GM18517 (cell line): ENCODE measurements at regions not wholly inside any gene's neighbourhood (a gene's known extent, or its start where the extent isn't known, plus 50 kb on each side); places are given as distances from the start of the nearest gene placed in this dataset.

Experiments used
- ATAC-seq: cut with Tn5 transposase; IDR thresholded peaks from one replicate; pipeline ENCODE4 v1.9.1; 2021; ENCODE audit warnings: mild to moderate bottlenecking, moderate library complexity; ENCODE audit not compliant: unreplicated experiment

DNA sequence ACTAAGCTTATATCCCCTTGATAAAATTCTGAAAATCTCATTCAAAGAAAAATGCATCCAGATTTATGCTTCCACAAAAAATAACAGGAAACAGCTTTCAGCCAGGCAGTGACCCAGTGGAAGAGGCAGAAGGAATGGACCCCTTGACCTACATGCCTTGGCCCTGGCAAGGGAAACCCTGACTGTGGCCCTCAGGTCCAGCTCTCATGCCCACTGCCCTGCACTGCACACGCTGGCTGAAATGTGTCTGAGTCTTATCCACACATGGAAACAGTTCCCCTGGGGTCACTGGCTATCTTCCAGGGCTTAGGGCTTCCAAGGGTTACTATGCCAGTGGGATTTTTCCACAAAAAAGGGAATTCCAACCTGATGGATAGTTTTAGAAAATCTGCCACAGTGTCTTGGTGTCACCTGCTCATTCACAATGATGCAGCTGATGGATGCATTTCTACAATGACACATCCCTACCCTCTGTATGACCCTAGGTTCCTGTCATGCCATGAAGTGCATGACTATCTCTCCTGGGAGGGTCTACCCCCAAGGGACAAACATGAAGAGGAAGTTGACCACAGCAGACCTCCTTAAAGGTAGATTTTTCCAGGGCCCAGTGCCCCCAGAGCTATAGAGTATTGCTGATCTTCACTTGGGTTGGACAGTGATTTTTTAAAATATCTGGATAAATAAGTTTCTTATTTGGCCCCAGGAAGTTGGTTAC, 121.9 kb upstream of the CD93 start:
- no peak for ATAC-seq

DNA sequence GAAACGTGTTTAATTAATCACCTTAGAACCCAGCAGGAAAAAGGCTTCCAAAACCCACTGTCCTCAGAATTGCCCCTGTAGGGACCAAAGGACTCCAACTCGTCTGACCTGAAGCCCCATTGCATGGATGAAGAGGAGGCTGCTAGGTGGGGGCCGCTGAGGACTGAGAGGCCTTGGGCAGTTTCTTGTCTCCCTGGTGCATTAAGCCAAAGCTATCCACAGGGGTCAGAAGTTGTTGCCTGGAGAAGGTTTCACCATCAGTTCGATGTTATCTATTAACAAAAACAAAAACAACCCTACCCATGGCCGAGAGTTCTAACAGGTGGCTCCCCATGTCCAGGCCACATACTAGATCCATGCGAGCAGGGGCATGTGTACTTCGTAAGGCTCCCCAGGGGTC, 120.9 kb upstream of the CD93 start:
- no peak for ATAC-seq

DNA sequence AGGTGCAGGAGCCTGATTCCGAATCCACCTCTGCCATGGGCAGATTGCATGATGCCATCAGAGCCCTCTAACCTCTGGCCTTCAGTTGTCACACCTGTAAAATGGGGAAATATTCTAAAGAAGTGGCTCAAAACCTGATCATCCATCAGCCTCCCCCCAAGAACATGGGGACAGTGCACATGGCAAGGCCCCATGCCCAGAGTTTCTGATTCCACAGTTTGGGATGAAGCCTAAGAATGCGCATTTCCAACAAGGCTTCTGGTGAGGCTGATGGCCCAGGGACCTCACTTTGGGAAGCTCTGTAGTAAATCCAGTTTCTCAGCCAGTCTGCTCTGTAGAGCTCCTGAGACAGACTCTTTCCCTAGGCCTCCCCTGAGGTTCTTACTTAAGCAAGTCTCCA, 119.9 kb upstream of the CD93 start:
- ATAC-seq, result no peak

DNA sequence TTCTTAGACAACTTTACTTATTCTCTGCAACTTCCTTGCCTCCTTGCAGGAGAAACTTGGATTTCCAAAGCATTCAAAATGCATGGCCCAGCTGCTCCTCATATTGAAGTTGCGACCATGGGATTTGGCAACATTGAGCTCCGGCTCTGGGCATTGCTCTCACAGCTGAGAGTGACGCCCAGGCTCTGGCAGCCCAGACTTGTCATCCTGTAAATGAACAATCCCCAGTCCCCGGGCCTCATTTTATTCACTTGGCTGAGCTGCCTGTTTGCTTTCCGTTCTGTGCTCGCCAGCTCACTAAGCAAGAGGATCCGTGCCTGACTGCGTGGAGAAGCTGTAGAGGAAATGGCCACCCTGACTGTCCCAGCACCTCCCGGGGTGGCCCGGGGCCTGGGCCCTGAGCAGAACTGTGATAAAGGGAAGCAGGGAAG, 119.5 kb upstream of the CD93 start:
- no peak for ATAC-seq

DNA sequence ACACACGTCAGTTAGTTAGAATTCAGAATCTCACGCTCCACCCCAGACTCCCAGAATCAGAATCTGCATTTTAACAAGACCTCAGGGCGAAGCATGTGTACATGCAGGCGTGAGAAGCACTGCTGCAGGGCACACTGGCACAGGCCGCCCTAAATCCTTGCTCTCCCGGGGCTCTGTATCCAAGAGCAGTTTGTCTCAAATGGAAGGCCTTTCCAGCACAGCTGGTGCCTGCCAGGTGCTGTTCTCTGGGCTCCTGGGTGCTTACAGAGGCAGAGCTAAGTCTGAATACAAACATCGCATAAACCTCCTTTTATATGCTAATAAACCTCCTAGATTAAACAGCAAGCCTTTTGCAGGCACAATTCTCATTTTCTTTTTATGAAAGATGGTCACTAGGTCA, 119.1 kb upstream of the CD93 start:
- no peak for ATAC-seq

DNA sequence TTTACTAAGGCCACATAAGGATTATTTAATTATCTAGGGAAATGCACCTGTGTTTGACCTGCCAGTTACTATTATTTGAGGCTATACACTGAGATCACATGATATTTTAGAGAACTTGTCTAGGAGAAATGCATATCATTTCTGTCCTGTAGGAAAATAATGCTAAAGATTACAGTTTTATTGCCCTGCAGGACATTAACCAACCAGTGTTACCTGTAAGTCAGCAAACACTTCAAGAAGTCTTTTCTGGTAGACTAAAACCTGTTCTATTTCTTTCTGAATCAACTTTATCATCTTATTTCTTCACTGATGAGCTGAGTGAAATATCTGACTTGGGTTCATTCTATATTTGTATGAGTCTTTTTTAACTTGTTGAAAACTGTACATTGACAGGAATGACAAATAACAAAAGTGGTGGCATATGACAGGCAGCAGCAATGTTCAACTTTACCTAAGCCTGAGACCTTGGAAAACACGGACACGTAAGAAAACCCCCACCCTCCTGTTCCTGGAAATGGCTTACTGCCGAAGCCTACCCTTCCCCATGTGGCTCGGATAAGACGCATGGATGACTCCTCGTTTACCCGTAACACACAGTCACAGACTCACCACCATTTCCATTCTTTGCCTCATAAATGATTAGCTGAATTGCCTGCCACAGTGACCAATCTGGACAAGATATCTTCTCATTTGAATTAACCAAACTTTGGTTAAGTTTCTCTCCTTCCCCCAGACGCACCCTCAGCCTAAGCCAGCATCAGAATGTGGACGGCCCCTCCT, 118.0 kb upstream of the CD93 start:
- ATAC-seq, result no peak

DNA sequence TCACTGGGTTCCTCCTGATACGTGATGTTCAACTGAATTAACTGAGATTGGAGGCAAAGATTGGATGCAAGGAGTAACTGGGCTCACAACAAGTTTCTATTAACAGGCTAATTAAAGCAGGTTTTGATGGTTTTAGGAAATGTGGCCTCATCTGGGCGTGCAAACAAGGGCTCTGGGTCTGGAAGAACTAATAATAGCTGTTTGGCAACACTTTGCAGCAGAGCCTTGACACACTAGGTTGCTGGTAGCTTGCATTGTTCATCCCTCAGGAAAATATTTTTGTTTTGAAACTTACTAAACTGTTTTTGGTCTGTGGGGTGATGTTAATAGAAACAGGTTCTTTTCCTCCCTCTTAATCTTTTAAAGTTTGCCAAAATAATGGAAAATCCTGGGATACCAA, 117.2 kb upstream of the CD93 start:
- ATAC-seq, result no peak

DNA sequence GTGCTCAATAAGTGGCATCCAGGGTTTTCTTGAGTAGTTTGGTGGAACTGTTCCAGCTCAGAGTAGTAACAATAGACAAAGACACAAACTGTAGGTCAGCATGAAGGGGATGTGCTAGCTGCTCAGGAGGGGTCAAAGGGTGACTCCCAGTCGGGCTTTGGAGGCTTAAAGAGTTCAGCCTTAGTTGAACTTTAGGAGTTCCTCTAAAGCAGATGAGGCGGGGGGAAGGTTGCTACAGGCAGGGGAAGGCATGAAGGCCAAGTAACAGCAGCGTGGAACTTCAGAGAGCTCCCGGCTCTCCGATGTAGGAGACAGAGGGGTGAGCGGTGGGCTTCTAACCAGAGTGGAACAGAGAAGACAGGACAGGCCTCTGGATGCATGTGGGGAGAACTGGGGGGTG, 115.5 kb upstream of the CD93 start:
- ATAC-seq, result no peak

DNA sequence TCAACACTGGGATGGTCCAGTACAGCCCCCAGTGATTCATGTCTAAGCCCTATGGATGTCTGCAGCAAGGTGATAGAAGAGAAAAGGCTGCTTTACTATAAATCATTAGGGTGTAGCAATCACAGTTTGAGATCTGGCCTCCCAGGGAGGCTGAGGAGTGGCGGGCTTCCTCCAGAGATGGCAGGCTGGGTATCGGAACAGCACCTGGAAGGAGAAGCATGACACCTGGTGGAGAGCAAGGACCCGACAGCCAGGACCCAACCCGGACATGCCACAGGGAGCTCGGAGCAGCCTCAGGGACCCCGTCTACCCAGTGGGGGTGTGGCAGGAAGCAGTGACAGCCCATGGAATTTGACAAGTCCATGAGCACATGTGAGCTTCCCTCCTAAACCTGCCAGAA, 114.8 kb upstream of the CD93 start:
- no peak for ATAC-seq

DNA sequence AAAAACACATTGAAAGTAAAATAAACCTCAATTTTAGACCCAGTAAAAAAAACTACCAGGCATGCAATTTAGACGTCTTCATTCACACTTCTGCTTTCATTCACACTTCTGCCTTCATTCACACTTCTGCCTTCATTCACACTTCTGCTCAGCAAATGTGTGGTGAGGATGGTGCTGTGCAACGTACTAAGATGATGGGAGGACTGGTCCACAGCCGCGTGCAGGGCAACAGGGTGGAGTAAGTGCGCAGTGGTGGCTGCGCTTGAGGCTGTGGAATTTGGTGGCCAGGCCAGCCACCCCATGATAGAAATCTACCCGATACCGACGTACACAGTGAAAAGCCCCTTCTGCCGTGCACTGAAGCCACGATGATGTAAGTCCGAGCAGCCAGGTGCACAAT, 114.3 kb upstream of the CD93 start:
- ATAC-seq, result no peak

DNA sequence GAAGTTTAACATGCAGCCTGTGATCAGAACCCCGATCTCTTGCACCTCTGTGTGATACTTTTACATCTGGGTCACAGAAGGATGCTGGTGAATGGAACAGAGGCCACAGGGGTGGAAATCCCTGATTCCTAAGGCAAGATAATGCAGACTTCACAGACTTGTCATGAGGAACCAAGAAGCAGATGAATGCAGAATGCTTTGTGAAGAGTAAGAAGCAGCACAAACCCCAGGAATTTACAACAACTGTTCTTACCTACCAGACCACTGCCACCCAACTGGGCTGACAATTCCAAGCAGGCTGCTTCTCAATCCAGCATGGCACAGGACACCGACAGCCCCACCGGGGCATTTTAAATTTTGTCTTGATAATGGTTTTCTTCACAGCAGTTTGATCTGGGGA, 113.2 kb upstream of the CD93 start:
- no peak for ATAC-seq

DNA sequence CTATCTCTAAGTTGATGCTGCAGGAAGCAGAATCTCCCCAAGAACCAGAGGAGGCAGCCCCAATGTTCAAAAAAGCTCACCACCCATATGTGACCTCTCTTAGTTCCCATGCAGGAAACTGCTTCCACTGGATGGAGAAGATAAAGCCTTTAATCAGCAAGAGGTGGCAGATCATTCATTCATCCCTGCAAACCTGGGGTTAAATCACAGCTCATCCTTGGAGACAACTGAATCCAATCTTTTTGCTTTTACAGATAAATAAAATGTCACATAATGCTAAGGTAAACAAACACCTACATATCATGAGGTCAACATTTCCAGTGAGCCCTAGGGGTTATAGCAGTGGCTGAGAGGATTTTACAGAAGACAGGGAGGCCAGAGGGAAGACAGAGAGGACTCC, 112.7 kb upstream of the CD93 start:
- ATAC-seq, result no peak

DNA sequence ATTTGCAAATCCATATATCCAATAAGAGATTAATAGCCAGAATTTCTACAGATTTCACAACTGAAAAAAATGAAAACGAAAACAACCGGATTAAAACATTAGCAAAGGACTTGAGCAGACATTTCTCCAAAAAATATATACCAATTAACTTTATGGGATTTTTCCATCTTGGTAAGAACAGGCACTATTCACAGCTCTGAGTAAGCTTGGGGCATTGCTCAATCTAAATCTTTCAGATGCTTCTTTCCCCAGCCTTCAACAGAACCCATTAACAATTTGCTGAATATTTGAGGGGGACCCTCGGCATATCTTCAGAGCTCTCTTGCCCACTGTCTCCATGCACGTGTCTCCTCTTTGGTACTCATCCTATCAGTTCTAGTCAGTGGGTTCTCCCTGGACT, 111.7 kb upstream of the CD93 start:
- ATAC-seq, result no peak

DNA sequence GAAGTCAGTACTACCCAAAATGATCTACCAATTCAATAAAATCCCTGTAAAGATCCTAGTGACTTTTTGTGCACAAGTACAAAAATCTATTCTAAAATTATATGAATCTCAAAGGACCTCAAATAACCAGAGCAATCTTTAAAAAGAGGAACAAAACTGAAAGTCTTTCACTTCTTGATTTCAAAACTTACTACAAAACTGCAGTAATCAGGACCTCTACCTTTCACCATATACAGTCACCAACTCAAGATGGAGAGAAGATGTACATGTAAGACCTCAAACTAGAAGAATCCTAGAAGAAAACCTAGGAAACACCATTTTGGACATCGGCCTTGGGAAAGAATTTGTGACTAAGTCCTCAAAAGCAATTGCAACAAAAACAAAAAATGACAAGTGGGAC, 109.5 kb upstream of the CD93 start:
- ATAC-seq, result no peak

DNA sequence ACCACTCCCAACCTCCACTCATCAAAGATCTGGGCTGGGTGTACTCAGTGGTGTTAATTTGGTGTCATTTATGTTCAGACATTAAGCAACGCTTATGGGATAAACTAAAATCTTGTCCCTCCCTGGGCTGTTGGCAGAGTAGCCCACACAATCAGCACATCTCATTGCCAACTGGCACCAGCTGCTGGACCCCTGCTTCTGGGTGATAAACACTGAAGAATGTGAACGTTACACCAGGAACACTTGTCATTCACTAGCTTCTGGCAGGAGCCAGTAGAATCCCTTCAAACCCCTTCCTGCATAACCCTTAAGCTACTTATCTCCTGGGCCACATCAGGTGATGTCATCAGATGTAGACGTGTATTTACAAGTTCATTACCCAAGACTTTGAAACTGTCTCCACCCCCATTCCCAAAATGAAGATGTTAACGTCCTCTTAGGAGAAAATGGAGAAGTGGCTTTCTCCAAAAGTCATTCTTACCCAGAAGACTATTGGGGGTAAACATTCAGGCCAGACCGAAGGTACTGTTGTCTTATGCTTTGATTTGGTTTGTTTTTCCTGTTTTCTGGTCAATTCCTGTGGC, 107.8 kb upstream of the CD93 start:
- no peak for ATAC-seq

DNA sequence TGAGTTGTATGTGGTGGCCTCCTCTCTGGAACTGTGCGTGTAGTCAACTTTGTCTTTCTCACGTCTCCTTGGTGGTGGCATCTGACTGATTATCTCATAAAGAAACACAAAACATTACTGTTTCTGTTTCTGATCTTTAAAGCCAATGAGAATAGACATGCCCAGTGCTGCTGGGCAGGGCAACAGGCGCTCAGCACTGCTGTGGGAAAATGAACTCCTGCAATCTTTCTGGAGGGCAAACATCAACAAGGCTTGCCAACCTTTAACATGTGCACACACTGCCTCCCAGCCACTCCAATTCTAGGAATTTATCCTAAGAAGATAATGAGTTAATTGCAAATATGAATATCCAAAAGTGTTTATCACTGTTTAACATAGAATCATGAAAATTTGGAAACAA, 106.3 kb upstream of the CD93 start:
- no peak for ATAC-seq

DNA sequence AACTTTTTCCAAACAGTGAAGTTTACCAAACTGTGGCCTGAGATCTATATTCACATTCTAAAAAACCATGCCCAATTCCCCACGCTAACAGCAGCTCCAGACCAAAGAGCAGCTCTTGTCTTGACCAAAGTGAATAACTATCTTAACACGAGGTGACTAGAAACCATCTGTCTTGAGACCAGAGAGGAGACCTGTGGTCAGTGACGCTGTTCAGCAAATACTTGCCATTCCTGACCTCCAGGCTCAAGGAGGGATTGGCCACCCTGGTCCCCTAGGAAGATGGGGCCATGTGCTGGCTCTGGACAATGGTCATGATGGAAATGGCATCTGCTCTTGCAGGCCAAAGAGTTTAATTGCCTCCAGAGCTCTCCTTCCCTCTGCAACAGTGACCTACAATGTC, 104.4 kb upstream of the CD93 start:
- no peak for ATAC-seq

DNA sequence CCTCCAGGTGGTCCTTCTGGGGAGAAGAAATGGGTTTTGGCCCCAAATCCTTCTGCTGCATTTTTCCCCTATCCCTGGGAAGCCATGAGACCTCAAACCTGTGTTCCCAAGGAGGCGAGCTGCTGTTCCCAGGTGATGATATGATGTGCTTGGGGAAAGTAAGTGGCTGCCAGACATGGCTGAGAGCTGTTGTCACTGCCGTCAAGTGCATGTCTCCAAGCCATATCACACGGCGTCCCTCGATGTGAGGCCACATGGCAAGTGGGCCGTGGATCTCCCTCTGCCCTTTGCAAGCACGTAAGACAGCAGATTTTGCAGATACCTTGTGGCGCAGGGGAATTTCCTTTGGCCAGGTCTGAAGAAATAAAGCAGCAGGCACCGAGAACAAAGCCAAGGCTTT, 103.7 kb upstream of the CD93 start:
- ATAC-seq, result no peak

DNA sequence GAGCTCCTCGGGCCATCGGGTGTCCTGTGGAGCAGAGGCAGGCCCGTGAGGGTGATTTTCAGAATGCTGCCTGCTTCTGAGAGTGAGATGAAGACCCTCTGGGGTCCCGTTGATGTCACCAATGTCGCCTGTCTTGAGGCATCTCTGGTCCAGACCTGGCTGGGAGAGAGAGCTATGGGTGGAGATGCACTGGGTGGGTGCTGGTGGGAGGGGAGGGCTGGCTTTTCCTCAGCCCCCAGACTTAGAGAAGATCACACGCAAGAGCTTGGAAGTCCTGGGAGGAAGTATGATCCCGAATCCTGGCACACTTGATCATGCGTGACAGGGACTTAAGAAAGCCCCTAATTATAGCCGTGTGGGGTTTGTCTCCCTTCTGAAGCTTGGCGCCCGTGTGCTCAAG, 103.2 kb upstream of the CD93 start:
- ATAC-seq, result no peak

DNA sequence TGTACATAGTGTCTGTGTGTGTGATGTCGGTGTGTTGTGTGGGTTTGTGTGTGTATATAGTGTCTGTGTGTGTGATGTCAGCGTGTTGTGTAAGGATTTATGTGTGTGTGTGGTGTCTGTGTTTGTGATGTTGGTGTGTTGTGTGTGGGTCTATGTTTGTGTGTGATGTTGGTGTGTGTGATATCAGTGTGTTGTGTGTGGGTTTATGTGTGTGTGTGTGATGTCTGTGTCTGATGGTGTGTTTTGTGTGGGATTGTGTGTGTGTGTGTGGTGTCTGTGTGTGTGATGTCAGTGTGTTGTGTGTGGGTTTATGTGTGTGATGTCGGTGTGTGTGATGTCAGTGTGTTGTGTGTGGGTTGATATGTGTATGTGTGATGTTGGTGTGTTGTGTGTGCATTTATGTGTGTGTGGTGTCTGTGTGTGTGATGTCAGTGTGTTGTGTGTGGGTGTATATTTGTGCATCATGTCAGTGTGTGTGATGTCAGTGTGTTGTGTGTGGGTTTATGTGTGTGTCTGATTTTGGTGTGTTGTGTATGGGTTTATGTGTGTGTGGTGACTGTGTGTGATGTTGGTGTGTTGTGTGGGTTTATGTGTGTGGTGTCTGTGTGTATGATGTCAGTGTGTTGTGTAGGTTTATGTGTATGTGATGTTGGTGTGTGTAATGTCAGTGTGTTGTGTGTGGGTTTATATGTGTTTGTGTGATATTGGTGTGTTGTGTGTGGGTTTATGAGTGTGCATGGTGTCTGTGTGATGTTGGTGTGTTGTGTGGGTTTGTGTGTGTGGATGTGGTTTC, 102.4 kb upstream of the CD93 start:
- no peak for ATAC-seq

DNA sequence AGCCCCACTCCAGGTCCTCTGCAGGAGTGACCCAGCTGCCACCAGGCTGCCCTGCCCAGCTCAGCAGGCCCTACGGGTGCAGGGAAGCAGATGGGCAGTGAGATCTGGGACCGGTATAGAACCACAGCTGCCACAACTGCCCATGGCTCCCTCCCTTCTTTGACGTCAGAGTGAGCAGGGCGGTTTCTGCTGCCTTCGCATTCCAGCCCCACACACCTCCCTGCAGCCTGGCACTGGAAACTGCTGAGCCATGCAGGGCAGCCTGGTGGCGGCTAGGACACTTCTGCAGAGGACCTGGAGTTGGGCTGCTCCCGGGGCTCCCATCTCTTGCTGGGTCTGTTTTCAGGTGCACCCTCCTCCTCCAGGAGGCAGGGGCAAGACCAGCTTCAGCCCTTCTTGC, 101.6 kb upstream of the CD93 start:
- ATAC-seq, result no peak

DNA sequence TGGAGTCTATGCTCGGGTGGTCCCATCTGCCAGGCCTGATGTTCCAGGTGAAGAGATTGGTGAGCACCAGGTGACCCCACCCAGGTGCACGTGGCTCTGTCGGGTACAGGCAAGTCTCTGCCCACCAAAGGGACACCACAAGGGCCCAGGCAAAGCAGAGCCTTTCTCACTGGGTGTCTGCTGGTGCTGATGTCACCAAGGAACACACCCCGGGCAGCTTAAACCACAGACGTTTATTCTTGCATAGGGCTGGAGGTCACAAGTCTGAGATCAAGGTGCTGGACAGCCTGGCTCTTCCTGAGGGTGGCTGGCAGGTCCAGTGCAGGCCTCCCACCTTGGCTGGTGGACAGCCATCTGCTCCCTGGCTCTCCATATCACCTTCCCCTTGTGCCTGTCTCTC, 100.7 kb upstream of the CD93 start:
- no peak for ATAC-seq
